ENCODE measurements at regions not wholly inside any gene's neighbourhood (a gene's known extent, or its start where the extent isn't known, plus 50 kb on each side); places are given as distances from the start of the nearest gene placed in this dataset.

GRCh38 chr14:22296722-22297121 is 292.3 kb downstream of the DAD1 start:
- Mint-ChIP-seq H3K27ac (no peak overlapping the region), H3K27me3 (peaks cover 17% of the 10 kb centered on the region), H3K9me3 (ENCODE audit: insufficient read depth) (no peaks in the 10 kb centered on the region), H3K4me3 (no peak overlapping the region), H3K4me1 (no peaks in the 10 kb centered on the region)
- Histone ChIP-seq H3K27ac (ENCODE audit: low read length in 2 of 2) (no peak overlapping the region), H3K9me3 (ENCODE audit: control extremely low read depth in 1 of 3, control insufficient read depth in 2 of 3, insufficient read depth in 1 of 3, low read length in 2 of 3) (no peaks in the 10 kb centered on the region), H3K27me3 (replicated peaks in 1 of 4; ENCODE audit: control extremely low read depth in 1 of 4, control insufficient read depth in 3 of 4, insufficient read depth in 4 of 4, low read length in 3 of 4) (peaks cover 0 to 11% (median 2%) of the 10 kb centered on the region in 4 experiments), H3K4me3 (ENCODE audit: control extremely low read depth in 1 of 5, extremely low read depth in 1 of 5, insufficient read depth in 1 of 5, low read depth in 2 of 5, low read length in 4 of 5) (no peak overlapping the region), H2AFZ (ENCODE audit: insufficient read depth, low read depth, low read length, poor library complexity, severe bottlenecking) (no peak overlapping the region), H3K9ac (ENCODE audit: low read length) (no peak overlapping the region), H3K79me2 (ENCODE audit: control insufficient read depth, insufficient read depth, low read length) (no peaks in the 10 kb centered on the region), H3K4me2 (replicated peaks; ENCODE audit: low read depth, low read length, poor library complexity, severe bottlenecking) (no peak overlapping the region), H3K4me1 (ENCODE audit: control insufficient read depth in 2 of 2, insufficient read depth in 2 of 2, low read length in 2 of 2) (no peaks in the 10 kb centered on the region), H3K36me3 (replicated peaks in 1 of 2; ENCODE audit: control extremely low read depth in 1 of 2, control insufficient read depth in 1 of 2, extremely low read depth in 1 of 2, insufficient read depth in 2 of 2, low read length in 1 of 2) (no peaks in the 10 kb centered on the region), H4K20me1 (ENCODE audit: control insufficient read depth, insufficient read depth, low read length, poor library complexity, severe bottlenecking) (no peaks in the 10 kb centered on the region)
- ChIA-PET CTCF (interaction anchor here (1.2 kb wide), 1 partner anchor 79 kb away, joined by 3 read pairs; no protein-coding TSS in a partner anchor), POLR2A (no interaction called here)
- WGBS (ENCODE audit: insufficient coverage): no CpG with 5 or more reads among the region's 3 CpGs
- ATAC-seq (ENCODE audit: low read depth) (no peak), DNase-seq (no peak)
- TF ChIP-seq EZH2 (IDR thresholded peaks at IDR 0.05; ENCODE audit: borderline replicate concordance, insufficient read depth, low read depth, low read length, poor library complexity, severe bottlenecking): no peak
- intact Hi-C loops (cut with micrococcal nuclease): no loop called here

DNA sequence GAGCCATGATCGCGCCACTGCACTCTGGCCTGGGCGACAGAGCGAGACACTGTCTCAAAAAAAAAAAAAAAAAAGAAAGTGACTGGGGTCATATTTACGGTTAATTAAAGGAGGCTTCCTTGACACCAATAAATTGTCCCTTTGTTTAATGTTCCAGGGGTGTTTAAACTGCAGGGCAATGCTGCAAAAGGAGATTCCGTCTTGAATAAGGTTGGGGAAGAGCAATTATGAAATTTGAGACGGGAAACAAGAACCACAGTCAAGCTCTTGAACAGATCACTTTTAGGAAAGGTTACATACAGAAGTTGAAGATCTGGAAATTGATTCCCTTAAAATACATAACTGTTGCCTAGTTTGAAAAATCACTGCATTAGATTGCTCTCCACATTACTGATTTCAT is 292.9 kb downstream of the DAD1 start:
- Histone ChIP-seq H3K4me2 (replicated peaks; ENCODE audit: low read depth, low read length, poor library complexity, severe bottlenecking) (no peak overlapping the region), H3K79me2 (ENCODE audit: control insufficient read depth, insufficient read depth, low read length) (no peaks in the 10 kb centered on the region), H3K27me3 (replicated peaks in 1 of 4; ENCODE audit: control extremely low read depth in 1 of 4, control insufficient read depth in 3 of 4, insufficient read depth in 4 of 4, low read length in 3 of 4) (peaks cover 0 to 11% (median 2%) of the 10 kb centered on the region in 4 experiments), H3K4me1 (ENCODE audit: control insufficient read depth in 2 of 2, insufficient read depth in 2 of 2, low read length in 2 of 2) (no peaks in the 10 kb centered on the region), H3K4me3 (ENCODE audit: control extremely low read depth in 1 of 5, extremely low read depth in 1 of 5, insufficient read depth in 1 of 5, low read depth in 2 of 5, low read length in 4 of 5) (no peak overlapping the region), H3K36me3 (replicated peaks in 1 of 2; ENCODE audit: control extremely low read depth in 1 of 2, control insufficient read depth in 1 of 2, extremely low read depth in 1 of 2, insufficient read depth in 2 of 2, low read length in 1 of 2) (no peaks in the 10 kb centered on the region), H3K9ac (ENCODE audit: low read length) (no peak overlapping the region), H3K27ac (ENCODE audit: low read length in 2 of 2) (no peak overlapping the region), H2AFZ (ENCODE audit: insufficient read depth, low read depth, low read length, poor library complexity, severe bottlenecking) (no peak overlapping the region), H3K9me3 (ENCODE audit: control extremely low read depth in 1 of 3, control insufficient read depth in 2 of 3, insufficient read depth in 1 of 3, low read length in 2 of 3) (no peaks in the 10 kb centered on the region), H4K20me1 (ENCODE audit: control insufficient read depth, insufficient read depth, low read length, poor library complexity, severe bottlenecking) (no peaks in the 10 kb centered on the region)
- CTCF ChIA-PET: interaction anchor here (1.2 kb wide), 1 partner anchor 79 kb away, joined by 3 read pairs; no protein-coding TSS in a partner anchor
- no peak overlapping the region for H3K27ac Mint-ChIP-seq
- no peak for TF ChIP-seq EZH2 (IDR thresholded peaks at IDR 0.05; ENCODE audit: borderline replicate concordance, insufficient read depth, low read depth, low read length, poor library complexity, severe bottlenecking)
- TF ChIP-seq, protein P1, sequence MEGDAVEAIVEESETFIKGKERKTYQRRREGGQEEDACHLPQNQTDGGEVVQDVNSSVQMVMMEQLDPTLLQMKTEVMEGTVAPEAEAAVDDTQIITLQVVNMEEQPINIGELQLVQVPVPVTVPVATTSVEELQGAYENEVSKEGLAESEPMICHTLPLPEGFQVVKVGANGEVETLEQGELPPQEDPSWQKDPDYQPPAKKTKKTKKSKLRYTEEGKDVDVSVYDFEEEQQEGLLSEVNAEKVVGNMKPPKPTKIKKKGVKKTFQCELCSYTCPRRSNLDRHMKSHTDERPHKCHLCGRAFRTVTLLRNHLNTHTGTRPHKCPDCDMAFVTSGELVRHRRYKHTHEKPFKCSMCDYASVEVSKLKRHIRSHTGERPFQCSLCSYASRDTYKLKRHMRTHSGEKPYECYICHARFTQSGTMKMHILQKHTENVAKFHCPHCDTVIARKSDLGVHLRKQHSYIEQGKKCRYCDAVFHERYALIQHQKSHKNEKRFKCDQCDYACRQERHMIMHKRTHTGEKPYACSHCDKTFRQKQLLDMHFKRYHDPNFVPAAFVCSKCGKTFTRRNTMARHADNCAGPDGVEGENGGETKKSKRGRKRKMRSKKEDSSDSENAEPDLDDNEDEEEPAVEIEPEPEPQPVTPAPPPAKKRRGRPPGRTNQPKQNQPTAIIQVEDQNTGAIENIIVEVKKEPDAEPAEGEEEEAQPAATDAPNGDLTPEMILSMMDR (IDR thresholded peaks at IDR 0.05): no peak
- ATAC-seq (ENCODE audit: low read depth) (no peak), DNase-seq (no peak)
- no peak overlapping the region for H3K4me3 Mint-ChIP-seq
- intact Hi-C loops (cut with micrococcal nuclease): no loop called here
- POLR2A ChIA-PET: no interaction called here
- H3K27me3 Mint-ChIP-seq: peaks cover 13% of the 10 kb centered on the region
- H3K4me1 Mint-ChIP-seq: no peaks in the 10 kb centered on the region
- H3K9me3 Mint-ChIP-seq (ENCODE audit: insufficient read depth): no peaks in the 10 kb centered on the region
- WGBS (ENCODE audit: insufficient coverage): no CpG with 5 or more reads among the region's 7 CpGs
